Medulla oblongata (tissue), 1 donor: ENCODE measurements at regions not wholly inside any gene's neighbourhood (a gene's known extent, or its start where the extent isn't known, plus 50 kb on each side); places are given as distances from the start of the nearest gene placed in this dataset.
A peak's percentile ranks its signal among the peaks of the same experiment; 100 is the strongest.

ENCODE experiments used
- DNase-seq: peaks from one replicate; pipeline ENCODE4 v3.0.0-alpha.2; 2015; ENCODE audit errors: extremely low spot score

GRCh38 chr3:71900057-71900456 is 115.1 kb upstream of the PROK2 start:
- no peak for DNase-seq

DNA sequence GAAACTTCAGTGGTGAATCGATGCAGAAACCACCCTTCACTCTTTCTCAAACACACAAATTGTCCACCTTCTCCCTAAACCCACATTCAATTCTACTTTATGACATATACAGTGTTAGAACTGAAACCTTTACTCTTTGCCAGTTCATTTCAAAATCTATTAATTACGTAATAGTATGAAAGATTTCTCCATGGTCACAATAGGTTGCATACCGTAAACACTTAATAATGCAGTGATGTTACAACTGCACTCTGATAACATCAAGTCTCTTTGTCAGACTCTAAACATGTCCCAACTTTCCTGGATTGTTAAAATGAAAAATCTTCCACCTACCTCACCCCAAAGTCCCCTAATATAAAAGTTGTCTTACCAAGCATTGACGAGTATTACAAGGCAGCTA is 111.8 kb upstream of the PROK2 start:
- no peak for DNase-seq

GRCh38 chr3:71893702-71894479 is 108.9 kb upstream of the PROK2 start:
- no peak for DNase-seq

DNA sequence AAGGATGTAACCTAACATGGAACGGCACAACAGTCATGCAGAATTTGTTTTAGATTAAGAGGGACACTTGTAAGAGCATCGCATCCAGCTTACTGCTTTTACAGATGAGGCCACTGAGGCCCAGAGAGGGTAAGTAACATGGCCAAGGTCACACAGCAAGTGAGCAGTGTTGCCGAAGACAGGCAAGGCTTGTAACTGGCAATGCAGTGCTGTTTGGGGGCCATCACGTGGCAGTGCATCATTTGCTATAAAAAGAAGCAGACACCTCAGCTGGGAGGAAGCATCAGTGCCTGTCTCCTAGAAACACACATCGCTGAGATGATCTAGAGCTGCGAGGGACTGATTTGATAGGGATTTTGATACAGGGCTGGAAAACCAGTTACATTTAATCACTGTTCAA is 108.2 kb upstream of the PROK2 start:
- no peak for DNase-seq

- no peak for DNase-seq
Measured at GRCh38 chr3:71891483-71891882, 106.5 kb upstream of the PROK2 start.

DNA sequence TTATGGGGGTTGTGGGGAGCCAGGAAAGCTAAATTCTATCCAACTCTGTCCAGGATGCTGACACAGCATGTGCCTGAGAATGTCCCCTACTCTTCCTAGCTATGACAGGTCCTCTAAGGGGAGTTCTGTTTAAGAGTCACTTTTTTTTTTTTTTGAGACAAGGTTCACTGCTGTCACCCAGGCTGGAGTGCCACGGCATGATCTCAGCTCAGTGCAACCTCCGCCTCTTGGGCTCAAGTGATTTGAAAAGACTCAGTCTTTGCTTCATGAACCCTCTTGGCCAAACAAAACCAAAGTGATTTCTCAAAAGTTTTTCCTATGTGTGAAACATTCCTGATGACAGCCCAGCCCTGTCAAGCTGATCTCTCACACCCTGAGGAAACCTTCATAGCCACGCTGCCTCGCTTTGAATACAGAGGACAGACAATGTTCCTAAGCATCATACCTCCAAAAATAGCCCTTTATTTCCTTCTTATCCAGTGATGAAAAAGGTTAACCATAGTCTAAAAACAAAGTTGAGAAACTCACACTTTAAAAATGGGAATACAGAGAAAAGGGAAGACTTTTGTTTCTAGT is 105.5 kb upstream of the PROK2 start:
- DNase-seq: no peak

DNA sequence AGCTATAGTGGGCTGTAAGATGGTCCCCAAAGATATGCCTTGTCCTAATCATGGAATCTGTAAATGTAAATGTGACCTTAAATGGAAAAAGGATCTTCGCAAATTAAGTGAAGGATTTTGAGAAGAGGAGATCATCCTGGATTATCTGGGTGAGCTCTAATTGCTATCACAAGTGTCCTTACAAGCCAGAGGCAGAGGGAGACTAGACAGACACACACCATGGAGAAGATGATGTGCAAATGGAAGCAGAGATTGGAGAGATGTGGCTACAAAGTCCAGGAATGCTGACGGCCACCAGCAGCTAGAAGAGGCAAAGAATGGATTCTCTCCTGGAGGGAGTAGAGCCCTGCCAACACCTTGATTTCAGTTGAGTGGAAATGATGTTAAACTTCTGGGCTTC is 102.3 kb upstream of the PROK2 start:
- DNase-seq: no peak

- peak; percentile 33 for DNase-seq
Measured at GRCh38 chr3:71885006-71885405, 100.1 kb upstream of the PROK2 start.

DNA sequence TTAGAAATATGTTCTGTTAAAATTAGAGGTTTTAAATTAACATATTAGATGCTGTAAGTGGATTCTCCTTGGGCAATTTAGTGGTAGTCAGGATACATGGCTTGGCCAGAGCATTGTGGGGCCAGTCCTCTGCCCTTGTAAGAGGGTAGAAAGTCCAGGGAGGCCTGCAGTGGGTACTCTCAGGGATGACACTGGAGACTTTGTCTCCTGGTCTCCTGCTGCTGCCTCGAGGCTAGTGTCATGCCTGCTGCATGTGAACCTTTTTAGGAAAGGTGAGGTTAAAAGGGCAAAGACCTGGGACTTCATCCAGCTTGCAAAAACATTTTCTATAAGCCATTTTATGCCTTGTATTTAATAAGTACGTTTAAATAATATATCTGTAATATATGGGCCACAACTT is 96.8 kb upstream of the PROK2 start:
- DNase-seq: no peak

DNA sequence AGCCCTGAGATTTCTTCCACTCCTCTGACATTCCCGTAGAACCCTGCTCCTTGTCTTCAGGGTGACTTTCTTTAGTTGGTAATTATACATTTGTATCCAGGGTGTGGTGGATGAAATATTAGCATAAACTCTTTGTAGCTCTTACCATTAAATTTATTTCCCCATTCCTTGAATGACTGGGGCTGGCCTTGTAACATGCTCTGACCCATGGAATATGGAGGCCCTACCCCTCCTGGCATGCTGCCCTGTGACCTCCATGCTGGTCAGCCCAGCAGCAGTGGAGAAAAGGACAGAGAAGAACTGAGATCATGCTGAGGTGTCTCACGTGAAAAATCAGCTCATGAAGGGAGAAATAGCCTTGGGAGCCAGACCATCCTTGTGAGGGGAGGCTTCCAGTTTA is 96.1 kb upstream of the PROK2 start:
- no peak for DNase-seq

GRCh38 chr3:71879089-71879488 is 94.1 kb upstream of the PROK2 start:
- DNase-seq: no peak

DNA sequence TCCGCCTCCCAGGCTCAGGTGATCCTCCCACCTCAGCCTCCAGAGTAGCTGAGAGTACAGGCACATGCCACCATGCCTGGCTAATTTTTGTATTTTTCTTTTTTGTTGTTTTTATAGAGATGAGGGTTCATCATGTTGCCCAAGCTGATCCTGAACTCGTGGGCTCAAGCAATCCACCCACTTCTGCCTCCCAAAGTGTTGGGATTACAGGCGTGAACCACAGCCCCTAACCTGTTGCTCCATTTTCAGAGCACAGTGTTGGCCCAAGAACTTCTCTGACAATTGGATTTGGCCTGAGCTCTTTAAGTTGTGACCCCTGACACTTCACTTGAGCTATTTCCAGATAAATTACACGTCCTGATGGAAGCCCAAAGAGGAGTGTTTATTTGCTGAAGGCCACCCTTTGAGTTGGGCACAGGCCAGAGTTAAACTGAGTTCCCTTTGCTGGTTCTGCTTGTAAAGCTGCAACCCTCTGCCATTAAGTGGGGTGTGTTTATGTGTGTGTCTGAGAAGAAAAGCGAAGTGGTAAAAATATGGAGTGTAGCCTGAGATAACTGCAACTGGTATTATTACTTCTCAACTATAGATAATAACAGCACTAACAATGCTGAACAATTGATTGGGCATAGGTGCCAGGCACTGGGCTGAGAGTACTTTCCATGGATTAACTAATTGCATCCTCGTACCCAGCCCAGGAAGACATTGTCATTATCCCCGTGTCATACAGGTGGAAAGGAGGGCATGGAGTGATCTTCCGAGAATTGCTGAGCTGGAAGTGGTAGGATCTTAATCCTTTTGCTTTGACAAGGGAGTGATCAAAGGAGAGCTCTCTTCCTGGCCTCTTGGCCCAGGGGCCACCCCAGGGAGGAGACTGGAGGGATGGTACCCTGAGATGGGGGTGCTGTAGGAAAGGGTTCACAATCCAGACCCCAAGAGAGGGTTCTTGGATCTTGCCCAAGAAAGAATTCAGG is 91.5 kb upstream of the PROK2 start:
- no peak for DNase-seq

DNA sequence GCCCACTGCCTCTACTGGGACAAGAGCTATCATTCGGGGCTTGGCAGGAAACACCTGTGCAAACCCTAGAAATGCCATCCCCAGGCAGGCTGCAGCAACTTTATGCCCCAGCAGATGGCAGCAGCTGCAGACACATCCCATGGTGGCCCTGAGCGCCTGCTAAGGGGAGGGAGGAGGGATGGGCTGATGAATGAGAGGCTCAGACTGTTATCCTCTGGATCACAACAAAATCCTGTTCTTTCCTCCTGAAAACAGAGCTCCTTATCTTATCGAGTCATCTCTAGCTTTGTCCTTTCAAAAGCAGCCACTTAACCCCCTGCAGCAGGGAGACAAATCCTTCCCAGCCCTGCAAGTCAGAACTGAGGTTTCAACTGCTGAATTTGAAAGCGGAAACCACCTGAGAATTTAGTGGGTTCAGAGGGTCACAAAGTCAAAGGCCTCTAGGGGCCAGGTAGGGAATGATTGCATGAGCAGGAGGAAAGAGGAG is 90.6 kb upstream of the PROK2 start:
- DNase-seq: peak; percentile 91

- DNase-seq: no peak
Measured at GRCh38 chr3:71874618-71875017, 89.7 kb upstream of the PROK2 start.

GRCh38 chr3:71873093-71873611 is 88.2 kb upstream of the PROK2 start:
- no peak for DNase-seq

DNA sequence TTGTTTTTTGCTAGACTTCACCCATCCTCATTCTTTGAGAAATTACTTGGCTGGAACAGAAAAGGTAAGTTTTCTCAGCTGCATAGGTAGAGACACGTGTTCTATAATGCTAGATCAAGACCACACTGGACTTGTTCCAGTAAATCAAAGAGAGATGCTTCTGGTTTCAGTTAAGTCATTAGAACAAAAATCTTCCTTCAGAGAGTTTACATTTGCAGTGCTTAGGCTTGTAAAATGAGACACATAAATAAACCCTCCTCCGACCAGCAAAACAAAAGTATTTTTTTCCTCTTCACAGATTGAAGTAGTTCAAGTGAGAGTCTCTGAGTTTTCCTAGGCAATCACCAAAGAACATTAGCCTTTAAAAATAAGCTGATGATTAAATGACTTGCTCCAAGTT is 87.3 kb upstream of the PROK2 start:
- DNase-seq: no peak

GRCh38 chr3:71870966-71871512 is 86.1 kb upstream of the PROK2 start:
- DNase-seq: no peak

DNA sequence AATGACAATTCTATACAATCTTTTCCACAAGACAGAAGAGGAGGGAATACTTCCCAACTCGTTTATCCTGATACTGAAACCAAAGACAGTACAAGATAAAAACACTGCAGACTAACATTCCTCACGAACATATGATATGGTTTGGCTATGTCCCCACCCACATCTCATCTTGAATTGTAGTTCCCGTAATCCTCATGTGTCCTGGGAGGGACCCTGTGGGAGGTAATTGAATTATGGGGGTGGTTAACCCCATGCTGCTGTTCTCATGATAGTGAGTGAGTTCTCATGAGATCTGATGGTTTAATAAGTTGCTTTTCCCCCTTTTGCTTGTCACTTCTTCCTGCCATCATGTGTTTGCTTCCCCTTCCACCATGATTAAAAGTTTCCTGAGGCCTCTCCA is 83.9 kb upstream of the PROK2 start:
- no peak for DNase-seq

DNA sequence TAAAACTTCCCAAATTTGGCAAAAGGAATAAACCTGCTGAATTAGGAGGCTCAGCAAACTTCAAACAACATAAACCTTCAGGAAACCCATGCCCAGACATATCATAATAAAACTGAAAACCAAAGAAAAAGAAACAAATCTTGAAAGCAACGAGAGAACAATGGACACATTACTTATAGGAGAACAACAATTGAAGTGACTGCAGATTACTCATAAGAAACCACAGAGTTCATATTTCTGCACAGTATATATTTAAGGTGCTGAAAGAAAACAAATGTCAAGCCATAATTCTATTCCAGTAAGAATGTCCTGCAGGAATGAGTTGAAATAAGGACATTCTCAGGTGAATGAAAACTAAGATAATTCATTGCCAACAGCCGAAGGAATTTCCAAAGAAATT is 80.8 kb upstream of the PROK2 start:
- no peak for DNase-seq

DNA sequence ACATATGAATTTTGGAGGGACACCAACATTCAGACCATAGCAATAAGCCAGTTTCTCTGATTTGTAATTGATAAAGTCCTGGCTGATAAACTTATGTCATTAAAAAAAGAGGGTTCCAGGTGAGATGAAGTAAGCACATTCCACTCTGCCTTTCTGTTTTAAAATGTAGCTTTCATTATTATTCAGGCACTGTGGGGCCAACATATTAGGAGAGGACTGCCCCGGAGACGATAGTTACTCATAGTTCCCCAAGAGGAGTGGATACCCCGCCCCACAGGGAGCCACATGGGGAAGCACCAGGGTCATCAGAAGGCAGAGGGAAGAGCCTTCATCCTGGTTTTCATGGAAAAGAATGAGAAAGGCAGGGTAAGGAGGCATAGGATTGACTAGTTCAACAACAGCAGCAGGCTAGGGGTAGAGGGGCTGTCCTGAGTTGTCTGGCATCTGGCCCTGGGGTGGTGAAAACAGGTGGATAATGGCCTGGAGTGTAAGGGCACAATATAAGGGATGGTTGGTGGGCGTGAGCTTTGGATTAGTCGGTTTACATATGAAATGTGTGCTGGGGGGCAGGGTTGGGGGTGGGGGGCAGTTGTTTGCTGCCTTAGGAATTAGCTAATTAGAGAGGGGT is 78.7 kb upstream of the PROK2 start:
- no peak for DNase-seq

GRCh38 chr3:71862371-71863140 is 77.6 kb upstream of the PROK2 start:
- no peak for DNase-seq
